ENCODE measurements at regions not wholly inside any gene's neighbourhood (a gene's known extent, or its start where the extent isn't known, plus 50 kb on each side); places are given as distances from the start of the nearest gene placed in this dataset.

- DNase-seq, result no peak
These were observed 173.3 kb downstream of the PALM2AKAP2 start for GRCh38 chr9:109953300-109953699.

- no peak for DNase-seq
These were observed 174.0 kb downstream of the PALM2AKAP2 start for GRCh38 chr9:109953813-109954497.

GRCh38 chr9:109956717-109957440 is 176.9 kb downstream of the PALM2AKAP2 start:
- no peak for DNase-seq

GRCh38 chr9:109959679-109960078 is 179.7 kb downstream of the PALM2AKAP2 start:
- DNase-seq, result no peak

- no peak for DNase-seq
These were observed 181.6 kb downstream of the PALM2AKAP2 start for GRCh38 chr9:109961626-109962025.

GRCh38 chr9:109962215-109962614 is 182.2 kb downstream of the PALM2AKAP2 start:
- DNase-seq, result no peak

- DNase-seq, result no peak
These were observed 183.1 kb downstream of the PALM2AKAP2 start for GRCh38 chr9:109963079-109963478.

GRCh38 chr9:109966643-109967368 is 186.8 kb downstream of the PALM2AKAP2 start:
- no peak for DNase-seq

GRCh38 chr9:109967651-109968642 is 187.9 kb downstream of the PALM2AKAP2 start:
- DNase-seq, result no peak

GRCh38 chr9:109969011-109969410 is 189.0 kb downstream of the PALM2AKAP2 start:
- DNase-seq, result peak; percentile 23

GRCh38 chr9:109969573-109970237 is 189.7 kb downstream of the PALM2AKAP2 start:
- DNase-seq, result no peak

GRCh38 chr9:109971226-109971625 is 191.2 kb downstream of the PALM2AKAP2 start:
- no peak for DNase-seq

- no peak for DNase-seq
These were observed 192.3 kb downstream of the PALM2AKAP2 start for GRCh38 chr9:109972026-109972882.

GRCh38 chr9:109973336-109973735 is 193.3 kb downstream of the PALM2AKAP2 start:
- no peak for DNase-seq

GRCh38 chr9:109974143-109974917 is 194.3 kb downstream of the PALM2AKAP2 start:
- DNase-seq, result no peak

- no peak for DNase-seq
These were observed 194.9 kb downstream of the PALM2AKAP2 start for GRCh38 chr9:109974918-109975276.

GRCh38 chr9:109975574-109976295 is 195.7 kb downstream of the PALM2AKAP2 start:
- DNase-seq, result peak; percentile 15

GRCh38 chr9:109976303-109976702 is 196.3 kb downstream of the PALM2AKAP2 start:
- no peak for DNase-seq

GRCh38 chr9:109977521-109977920 is 197.5 kb downstream of the PALM2AKAP2 start:
- no peak for DNase-seq

Measured in EL (cell line).